OCI-LY1 (cell line): ENCODE measurements at regions not wholly inside any gene's neighbourhood (a gene's known extent, or its start where the extent isn't known, plus 50 kb on each side); places are given as distances from the start of the nearest gene placed in this dataset.
"Not testable (repeated sequence)": the region's sequence is repeated elsewhere in the genome, so short reads cannot be mapped to it uniquely, and the experiment has no call there.

Source experiments
- CTCF ChIP-seq: fragments of 200-600 bp; sonication (generic), shearing (Covaris generic); IDR thresholded peaks from 2 replicates; pipeline ENCODE4 v1.5.1; 2017; ENCODE audit warnings: mild to moderate bottlenecking, antibody characterized with exemption, low read length, moderate library complexity, mixed read lengths
- EZH2 ChIP-seq: fragments of 200-600 bp; sonication (generic), shearing (Covaris generic); IDR thresholded peaks from 2 replicates; pipeline ENCODE4 v1.8.0; 2017; ENCODE audit warnings: borderline replicate concordance, mixed run types, mild to moderate bottlenecking, antibody characterized with exemption, low read length, moderate library complexity, mixed read lengths

DNA sequence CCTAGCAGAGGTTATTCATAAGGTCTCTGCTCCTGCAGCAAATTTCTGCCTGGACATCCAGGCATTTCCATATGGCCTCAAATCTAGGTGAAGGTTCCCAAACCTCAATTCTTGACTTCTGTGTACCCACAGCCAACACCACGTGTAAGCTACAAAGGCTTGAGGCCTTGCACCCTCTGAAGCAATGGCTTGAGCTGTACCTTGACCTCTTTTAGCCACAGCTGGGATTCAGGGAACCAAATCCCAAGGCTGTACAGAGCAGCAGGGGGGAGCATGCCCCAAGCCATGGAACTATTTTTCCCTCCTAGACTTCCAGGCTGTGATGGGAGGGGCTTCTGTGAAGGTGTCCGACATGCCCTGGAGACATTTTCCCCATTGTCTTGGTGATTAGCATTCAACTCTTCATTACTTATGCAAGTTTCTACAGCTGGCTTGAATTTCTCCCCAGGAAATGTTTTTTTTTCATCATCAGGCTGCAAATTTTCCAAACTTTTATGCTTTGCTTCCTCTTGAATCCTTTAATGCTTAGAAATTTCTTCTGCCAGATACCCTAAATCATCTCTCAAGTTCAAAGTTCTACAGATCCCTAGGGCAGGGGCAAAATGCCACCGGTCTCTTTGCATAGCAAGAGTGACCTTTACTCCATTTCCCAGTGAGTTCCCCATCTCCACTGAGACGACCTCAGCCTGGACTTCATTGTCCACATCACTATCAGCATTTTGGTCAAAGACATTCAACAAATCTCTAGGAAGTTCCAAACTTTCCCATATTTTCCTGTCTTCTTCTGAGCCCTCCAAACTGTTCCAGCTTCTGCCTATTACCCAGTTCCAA is 1148.9 kb downstream of the SORCS1 start:
- not testable (repeated sequence) for TF ChIP-seq CTCF, EZH2
